Hematopoietic multipotent progenitor cell treated with erythropoietin and hydrocortisone succinate and interleukin-3 and kit ligand, for 4 days (in vitro differentiated cells): ENCODE measurements at regions not wholly inside any gene's neighbourhood (a gene's known extent, or its start where the extent isn't known, plus 50 kb on each side); places are given as distances from the start of the nearest gene placed in this dataset.

ENCODE experiments used
- DNase-seq: peaks from one replicate; pipeline ENCODE4 v3.0.0-alpha.2; 2015

GRCh38 chr7:46750321-46750865 is 829.3 kb upstream of the IGFBP3 start:
- no peak for DNase-seq

GRCh38 chr7:46747869-46748576 is 827.0 kb upstream of the IGFBP3 start:
- DNase-seq = no peak

DNA sequence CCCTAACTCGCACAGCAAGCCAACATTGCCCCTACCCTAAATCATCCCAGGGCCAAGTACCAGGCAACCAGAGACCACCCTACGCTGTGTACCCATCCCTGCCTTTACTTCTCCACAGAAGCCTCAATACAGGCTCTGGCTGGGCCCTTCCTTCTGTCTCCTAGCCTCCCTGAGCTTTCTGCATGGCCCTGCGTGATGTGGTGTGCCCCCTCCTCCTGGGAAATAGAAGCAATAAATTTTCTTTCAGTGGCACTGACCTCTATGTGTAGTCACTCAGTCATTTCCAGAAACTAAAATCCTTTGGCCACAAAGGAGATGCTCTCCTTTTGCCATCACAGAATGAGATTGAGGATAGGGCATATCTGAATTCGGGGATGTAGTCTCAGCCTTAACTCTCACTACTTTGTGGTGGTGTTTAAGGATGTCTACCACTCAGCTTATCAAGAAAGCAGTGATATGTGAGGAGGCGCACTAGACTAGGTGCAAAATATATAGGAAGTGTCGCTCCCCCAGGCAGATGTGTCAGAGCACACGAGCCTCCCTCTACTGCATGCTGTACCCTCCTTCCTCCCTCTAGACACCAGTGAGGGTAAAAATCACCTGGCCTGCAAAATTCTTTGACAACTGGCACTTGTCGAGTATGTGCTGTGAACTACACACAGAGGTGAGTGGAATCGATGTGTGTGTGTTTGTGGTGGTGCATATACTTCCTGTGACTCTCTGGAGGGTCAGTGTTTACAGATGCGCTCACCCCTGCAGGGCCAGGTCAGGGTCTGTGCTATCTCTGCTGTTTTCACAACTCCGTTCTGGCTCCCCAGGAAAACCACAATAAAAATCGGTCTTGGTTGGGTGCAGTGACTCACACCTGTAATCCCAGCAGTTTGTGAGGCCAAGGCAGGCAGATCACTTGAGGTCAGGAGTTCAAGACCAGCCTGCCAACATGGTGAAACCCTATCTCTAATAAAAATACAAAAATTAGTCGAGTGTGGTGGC is 825.9 kb upstream of the IGFBP3 start:
- no peak for DNase-seq

DNA sequence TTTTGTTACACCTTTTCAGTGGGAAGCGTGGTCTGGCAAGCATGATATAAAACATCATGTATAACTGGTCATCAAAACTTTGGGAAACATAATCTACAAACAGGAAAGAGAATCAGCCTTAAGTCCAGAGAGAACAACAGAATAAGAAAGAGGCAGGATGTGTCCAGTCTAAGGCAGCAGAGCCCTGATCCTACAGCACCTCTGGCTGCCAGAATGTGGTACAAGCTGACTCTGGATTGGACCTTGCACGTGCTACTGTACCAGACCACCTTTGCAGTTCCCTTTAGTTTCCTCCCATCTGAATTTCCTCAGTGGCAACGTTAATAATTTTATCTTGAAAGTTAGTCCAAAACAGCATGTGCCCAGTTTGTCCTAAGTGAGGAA is 824.6 kb upstream of the IGFBP3 start:
- DNase-seq = no peak

DNA sequence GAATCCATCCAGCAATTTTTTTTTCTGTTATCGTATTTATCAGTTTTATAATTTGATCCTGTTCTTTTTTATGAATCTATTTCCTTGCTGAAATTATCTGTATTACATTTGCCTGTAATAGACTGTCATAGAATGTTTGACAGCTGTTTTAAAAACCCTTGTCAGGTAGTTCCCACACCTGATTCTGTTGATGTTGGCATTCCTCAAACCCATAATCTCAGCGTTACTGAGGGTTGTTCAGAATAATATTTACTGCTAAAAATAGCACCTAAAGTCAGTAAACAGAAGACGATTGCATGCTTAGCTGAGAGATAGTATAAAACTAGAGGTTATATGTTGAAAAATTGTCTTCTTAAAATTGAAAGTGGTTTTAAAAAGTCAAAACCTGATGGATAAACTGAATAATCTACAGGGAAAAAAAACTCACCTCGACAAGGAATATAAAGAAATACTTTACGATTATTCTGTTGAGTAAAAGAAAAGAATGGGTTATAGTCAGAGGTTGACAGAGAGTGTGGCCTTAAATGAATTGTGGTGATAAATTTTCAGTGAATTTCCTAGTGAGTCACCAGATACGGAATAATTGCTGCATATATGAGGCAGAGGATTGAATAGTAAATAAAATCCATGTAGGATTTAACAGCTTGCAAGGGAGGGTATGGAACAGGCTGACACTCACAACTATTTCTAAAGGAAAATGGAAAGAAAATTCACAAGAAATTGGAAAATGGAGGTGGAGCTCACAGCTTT is 824.1 kb upstream of the IGFBP3 start:
- DNase-seq = no peak

DNA sequence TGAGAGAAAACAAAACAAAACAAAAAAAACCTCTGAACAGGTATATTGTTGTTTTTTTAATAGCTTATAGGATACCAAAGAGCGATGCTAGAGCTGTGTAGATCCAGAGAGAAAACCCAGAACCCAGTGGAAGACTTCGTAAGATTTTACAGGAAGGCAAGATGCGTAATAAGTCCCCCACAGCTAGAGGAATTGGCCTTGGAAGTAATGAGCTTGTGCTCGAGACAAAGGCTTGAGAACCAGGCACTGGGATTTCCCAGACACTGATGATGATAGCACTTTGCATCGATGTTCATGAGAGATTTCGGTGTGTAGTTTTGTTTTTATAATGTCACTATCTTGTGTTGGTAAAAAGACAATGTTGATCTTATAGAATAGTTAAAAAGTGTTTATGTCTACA is 821.5 kb upstream of the IGFBP3 start:
- no peak for DNase-seq

- no peak for DNase-seq
Measured at GRCh38 chr7:46741938-46742540, 821.0 kb upstream of the IGFBP3 start.

- no peak for DNase-seq
Measured at GRCh38 chr7:46741181-46741580, 820.1 kb upstream of the IGFBP3 start.

- DNase-seq = no peak
Measured at GRCh38 chr7:46739518-46740234, 818.6 kb upstream of the IGFBP3 start.

GRCh38 chr7:46738796-46739195 is 817.7 kb upstream of the IGFBP3 start:
- no peak for DNase-seq

- DNase-seq = no peak
Measured at GRCh38 chr7:46738165-46738564, 817.1 kb upstream of the IGFBP3 start.

- DNase-seq = no peak
Measured at GRCh38 chr7:46725838-46726237, 804.8 kb upstream of the IGFBP3 start.

- DNase-seq = no peak
Measured at GRCh38 chr7:46725136-46725535, 804.1 kb upstream of the IGFBP3 start.

DNA sequence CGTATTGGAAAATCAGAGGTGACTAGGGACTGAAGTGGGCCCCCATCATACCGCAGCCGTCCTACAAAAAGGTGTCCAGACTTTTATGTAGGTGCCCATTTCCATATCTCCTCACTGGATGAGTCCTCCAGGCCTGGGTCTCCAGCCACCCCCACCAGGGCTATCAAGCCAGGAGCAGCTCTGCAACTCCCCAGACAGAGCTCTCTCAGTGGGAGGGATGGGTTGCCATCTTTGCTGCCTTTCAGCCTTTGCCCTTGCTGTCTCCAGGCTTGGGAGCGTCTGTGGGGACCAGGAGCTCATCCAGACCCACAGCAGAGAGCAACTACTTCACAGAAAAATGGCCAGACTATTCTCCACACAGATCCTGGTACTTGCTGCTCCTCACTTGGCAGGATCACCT is 802.7 kb upstream of the IGFBP3 start:
- DNase-seq = no peak

DNA sequence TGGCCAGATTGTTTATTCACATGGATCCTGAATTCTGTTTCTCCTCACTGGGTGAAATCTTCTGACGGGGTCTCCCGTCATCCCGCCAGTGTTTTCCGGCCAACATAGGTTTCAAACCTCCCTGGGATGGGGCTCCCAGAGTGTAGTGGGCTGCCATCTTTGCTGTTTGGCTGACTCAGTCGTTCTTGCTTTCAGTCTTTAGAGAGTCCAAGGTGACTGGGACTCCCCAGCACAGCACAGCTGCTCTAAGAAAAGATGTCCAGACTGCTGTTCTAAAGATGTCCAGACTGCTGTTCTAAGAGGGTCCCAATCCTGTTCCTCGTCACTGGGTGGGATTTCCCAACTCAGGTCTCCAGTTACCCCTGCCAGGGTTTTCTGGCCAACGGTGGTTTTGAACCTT is 801.9 kb upstream of the IGFBP3 start:
- DNase-seq = no peak

DNA sequence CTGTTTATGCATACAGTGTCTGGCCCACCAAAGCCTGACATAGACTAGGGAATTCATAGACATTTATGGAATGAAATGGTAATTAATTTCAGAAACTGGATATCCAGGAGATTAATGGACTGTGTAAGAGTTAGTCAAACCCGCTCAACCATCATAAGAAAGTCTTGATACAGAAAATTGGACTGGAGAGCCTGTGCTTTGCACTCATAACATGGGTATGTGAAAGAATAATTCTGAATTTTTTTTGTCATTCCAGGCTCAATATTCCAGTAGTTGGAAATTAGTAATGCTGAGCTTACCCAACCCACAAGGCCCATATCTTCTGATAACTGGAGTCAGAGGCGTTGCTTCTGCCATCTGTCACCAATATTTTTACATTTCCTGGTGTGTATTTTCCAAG is 799.7 kb upstream of the IGFBP3 start:
- DNase-seq = no peak

GRCh38 chr7:46719616-46720015 is 798.5 kb upstream of the IGFBP3 start:
- no peak for DNase-seq

- peak; percentile 10 for DNase-seq
Measured at GRCh38 chr7:46716926-46717325, 795.9 kb upstream of the IGFBP3 start.

- DNase-seq = peak; percentile 1
Measured at GRCh38 chr7:46715579-46715978, 794.5 kb upstream of the IGFBP3 start.

GRCh38 chr7:46714904-46715303 is 793.8 kb upstream of the IGFBP3 start:
- DNase-seq = no peak

DNA sequence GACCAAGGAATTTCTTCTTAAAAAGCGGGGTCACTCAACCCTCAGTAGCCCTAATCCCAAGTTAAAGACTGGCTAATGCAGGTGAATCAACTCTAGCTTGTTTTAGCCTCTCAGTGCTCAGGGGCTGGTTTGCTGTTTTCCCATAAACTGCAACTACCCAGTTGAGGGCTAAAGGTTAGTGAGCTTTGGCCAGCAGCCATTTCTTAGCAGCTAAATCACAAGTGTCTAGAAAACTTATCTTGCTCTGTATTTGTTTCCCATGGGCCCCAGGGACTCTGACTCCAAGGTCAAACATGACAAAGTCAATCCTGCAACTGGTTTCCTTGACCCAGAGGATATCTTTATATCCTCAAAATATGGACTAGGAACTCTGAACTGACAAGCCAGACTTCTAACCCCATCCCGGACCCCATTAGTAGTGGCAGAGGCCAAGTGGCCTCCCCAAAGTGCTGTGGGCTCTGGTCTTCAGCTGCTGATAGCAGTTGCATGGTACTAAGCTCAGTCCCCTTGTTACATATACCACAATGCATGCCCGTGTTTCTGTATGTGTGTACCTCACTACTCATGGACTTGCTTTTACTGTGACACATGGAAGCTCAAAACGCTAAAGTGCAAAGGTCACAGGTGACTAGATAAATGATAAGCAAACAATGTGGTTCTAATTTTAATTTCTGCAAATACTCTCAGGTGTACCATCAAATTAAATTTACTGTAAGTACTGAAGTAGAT is 793.0 kb upstream of the IGFBP3 start:
- no peak for DNase-seq
